SU-DHL-6 (cell line): ENCODE measurements at regions not wholly inside any gene's neighbourhood (a gene's known extent, or its start where the extent isn't known, plus 50 kb on each side); places are given as distances from the start of the nearest gene placed in this dataset.

ENCODE experiments used
- EZH2phosphoT487 ChIP-seq: fragments of 200-600 bp; sonication (generic), shearing (Covaris generic); conservative IDR thresholded peaks from 2 replicates; pipeline ENCODE4 v1.6.1; 2018; ENCODE audit warnings: mild to moderate bottlenecking, antibody characterized with exemption, low read length, moderate library complexity, mixed read lengths
- TF ChIP-seq, protein P1 (sequence below): fragments of 200-600 bp; sonication (generic); IDR thresholded peaks from one replicate; pipeline ENCODE4 v1.5.1; 2017; ENCODE audit warnings: antibody characterized with exemption, mild to moderate bottlenecking, low read length, moderate library complexity; ENCODE audit not compliant: insufficient read depth, poor library complexity, severe bottlenecking

DNA sequence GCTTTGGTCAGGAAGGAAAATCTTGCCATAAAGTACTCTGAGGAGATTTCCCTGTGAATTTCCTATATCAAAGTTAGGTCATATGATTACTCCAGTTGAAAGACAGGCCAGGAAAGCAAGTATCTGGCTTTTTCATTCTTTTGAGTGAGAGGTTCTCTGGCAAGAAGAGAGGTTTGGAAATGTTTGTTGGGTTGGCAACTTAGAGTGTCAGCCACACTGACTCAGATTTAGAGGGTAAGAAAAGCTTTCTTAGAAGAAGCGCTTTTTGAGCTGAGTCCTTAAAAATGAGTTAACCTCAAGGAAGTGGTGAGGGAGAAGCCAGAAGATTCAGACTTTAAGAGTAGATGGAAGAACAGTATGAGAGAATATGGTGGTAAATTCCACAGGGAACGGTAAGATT is 86.1 kb upstream of the BDNF start:
- TF ChIP-seq, protein P1, sequence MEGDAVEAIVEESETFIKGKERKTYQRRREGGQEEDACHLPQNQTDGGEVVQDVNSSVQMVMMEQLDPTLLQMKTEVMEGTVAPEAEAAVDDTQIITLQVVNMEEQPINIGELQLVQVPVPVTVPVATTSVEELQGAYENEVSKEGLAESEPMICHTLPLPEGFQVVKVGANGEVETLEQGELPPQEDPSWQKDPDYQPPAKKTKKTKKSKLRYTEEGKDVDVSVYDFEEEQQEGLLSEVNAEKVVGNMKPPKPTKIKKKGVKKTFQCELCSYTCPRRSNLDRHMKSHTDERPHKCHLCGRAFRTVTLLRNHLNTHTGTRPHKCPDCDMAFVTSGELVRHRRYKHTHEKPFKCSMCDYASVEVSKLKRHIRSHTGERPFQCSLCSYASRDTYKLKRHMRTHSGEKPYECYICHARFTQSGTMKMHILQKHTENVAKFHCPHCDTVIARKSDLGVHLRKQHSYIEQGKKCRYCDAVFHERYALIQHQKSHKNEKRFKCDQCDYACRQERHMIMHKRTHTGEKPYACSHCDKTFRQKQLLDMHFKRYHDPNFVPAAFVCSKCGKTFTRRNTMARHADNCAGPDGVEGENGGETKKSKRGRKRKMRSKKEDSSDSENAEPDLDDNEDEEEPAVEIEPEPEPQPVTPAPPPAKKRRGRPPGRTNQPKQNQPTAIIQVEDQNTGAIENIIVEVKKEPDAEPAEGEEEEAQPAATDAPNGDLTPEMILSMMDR: no peak
- TF ChIP-seq EZH2phosphoT487: no peak
